ENCODE measurements at regions not wholly inside any gene's neighbourhood (a gene's known extent, or its start where the extent isn't known, plus 50 kb on each side); places are given as distances from the start of the nearest gene placed in this dataset.
"Not testable (repeated sequence)": the region's sequence is repeated elsewhere in the genome, so short reads cannot be mapped to it uniquely, and the experiment has no call there.

DNA sequence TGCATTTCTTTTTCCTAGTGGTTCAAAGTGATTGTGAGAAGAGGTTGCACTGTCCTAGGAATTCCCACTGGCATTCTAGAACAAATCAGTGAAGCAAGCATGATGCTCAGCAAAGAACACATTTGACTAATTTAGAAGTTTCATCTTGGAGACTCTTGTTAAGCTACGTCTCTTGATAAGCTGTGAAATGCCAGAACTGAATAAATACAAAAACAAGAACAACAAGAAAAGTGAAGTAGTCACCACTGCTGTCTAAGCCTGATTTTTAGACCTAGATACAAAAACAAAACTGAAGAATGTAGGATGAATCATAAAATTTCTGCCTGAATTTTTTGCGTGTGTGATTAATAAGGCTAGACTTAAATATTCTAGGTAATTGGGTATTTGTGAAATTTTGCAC, 1162.4 kb downstream of the TUSC7 start:
- no peak overlapping the region for H2BK12ac ChIP-seq (ENCODE audit: low read length)
- no peak overlapping the region for H3K4ac ChIP-seq (ENCODE audit: low read length)
- no peaks in the 10 kb centered on the region for H3K9me3 ChIP-seq (replicated peaks in 1 of 2; ENCODE audit: control insufficient read depth in 2 of 2, insufficient read depth in 1 of 2, low read depth in 1 of 2, low read length in 2 of 2)
- no peak overlapping the region for H3K4me3 ChIP-seq (ENCODE audit: low read length in 2 of 2)
- H3K27ac ChIP-seq (replicated peaks; ENCODE audit: low read length), result no peak overlapping the region
- WGBS, 2 donors (ENCODE audit: extremely low coverage in 2 of 2, insufficient read length in 2 of 2, insufficient replicate concordance in 1 of 2), result no CpG with 5 or more reads among the region's 2 CpGs
- peaks cover 0 to 9% of the 10 kb centered on the region in 2 donors for H3K4me1 ChIP-seq (ENCODE audit: control insufficient read depth in 2 of 2, insufficient read depth in 1 of 2, low read depth in 1 of 2, low read length in 2 of 2)
- no peak overlapping the region for H2BK120ac ChIP-seq (ENCODE audit: low read depth, low read length)
- no peaks in the 10 kb centered on the region for H3K27me3 ChIP-seq (ENCODE audit: control insufficient read depth in 3 of 3, insufficient read depth in 3 of 3, low read depth in 1 of 3, low read length in 3 of 3)
- no peak overlapping the region for H2BK5ac ChIP-seq (ENCODE audit: low read length)
- no peak overlapping the region for H2AFZ ChIP-seq (ENCODE audit: low read length)
- no peak overlapping the region for H3K18ac ChIP-seq (ENCODE audit: low read length)
- H4K8ac ChIP-seq (ENCODE audit: low read depth, low read length), result no peak overlapping the region
- H2AK5ac ChIP-seq (ENCODE audit: low read depth, low read length), result no peak overlapping the region
- H4K91ac ChIP-seq (ENCODE audit: low read depth, low read length, poor library complexity), result no peak overlapping the region
- H3K4me2 ChIP-seq (ENCODE audit: insufficient read depth, low read length, poor library complexity, severe bottlenecking), result no peak overlapping the region
- no peak overlapping the region for H2BK15ac ChIP-seq (ENCODE audit: low read length)
- H3K79me1 ChIP-seq (ENCODE audit: low read depth, low read length), result no peaks in the 10 kb centered on the region
- DNase-seq (ENCODE audit: low spot score), result no peak
- no peak overlapping the region for H3K9ac ChIP-seq (ENCODE audit: low read depth, low read length, poor library complexity)
- H3K14ac ChIP-seq (ENCODE audit: low read length), result no peak overlapping the region
- no peaks in the 10 kb centered on the region for H3K36me3 ChIP-seq (replicated peaks in 1 of 2; ENCODE audit: control insufficient read depth in 2 of 2, insufficient read depth in 2 of 2, low read length in 2 of 2)
- no peak overlapping the region for H3K23ac ChIP-seq (ENCODE audit: low read depth, low read length, poor library complexity)

GRCh38 chr3:117872594-117873248, 1161.9 kb downstream of the IGSF11 start:
- H3K9ac ChIP-seq (ENCODE audit: low read depth, low read length, poor library complexity); H3K4me2 ChIP-seq (ENCODE audit: insufficient read depth, low read length, poor library complexity, severe bottlenecking); H2BK120ac ChIP-seq (ENCODE audit: low read depth, low read length); H3K79me1 ChIP-seq (ENCODE audit: low read depth, low read length); H4K8ac ChIP-seq (ENCODE audit: low read depth, low read length); H3K23ac ChIP-seq (ENCODE audit: low read depth, low read length, poor library complexity); H3K4me1 ChIP-seq (ENCODE audit: control insufficient read depth in 2 of 2, insufficient read depth in 1 of 2, low read depth in 1 of 2, low read length in 2 of 2); H3K14ac ChIP-seq (ENCODE audit: low read length); H3K4me3 ChIP-seq (ENCODE audit: low read length in 2 of 2); DNase-seq (ENCODE audit: low spot score); H3K4ac ChIP-seq (ENCODE audit: low read length); H4K91ac ChIP-seq (ENCODE audit: low read depth, low read length, poor library complexity); H2BK15ac ChIP-seq (ENCODE audit: low read length); H2AFZ ChIP-seq (ENCODE audit: low read length); H2BK5ac ChIP-seq (ENCODE audit: low read length); H2BK12ac ChIP-seq (ENCODE audit: low read length); H2AK5ac ChIP-seq (ENCODE audit: low read depth, low read length); H3K27ac ChIP-seq (replicated peaks; ENCODE audit: low read length); H3K9me3 ChIP-seq (replicated peaks in 1 of 2; ENCODE audit: control insufficient read depth in 2 of 2, insufficient read depth in 1 of 2, low read depth in 1 of 2, low read length in 2 of 2); H3K36me3 ChIP-seq (replicated peaks in 1 of 2; ENCODE audit: control insufficient read depth in 2 of 2, insufficient read depth in 2 of 2, low read length in 2 of 2); H3K18ac ChIP-seq (ENCODE audit: low read length); H3K27me3 ChIP-seq (ENCODE audit: control insufficient read depth in 3 of 3, insufficient read depth in 3 of 3, low read depth in 1 of 3, low read length in 3 of 3): not testable (repeated sequence)
- no CpG with 5 or more reads among the region's 15 CpGs for WGBS, 2 donors (ENCODE audit: extremely low coverage in 2 of 2, insufficient read length in 2 of 2, insufficient replicate concordance in 1 of 2)

DNA sequence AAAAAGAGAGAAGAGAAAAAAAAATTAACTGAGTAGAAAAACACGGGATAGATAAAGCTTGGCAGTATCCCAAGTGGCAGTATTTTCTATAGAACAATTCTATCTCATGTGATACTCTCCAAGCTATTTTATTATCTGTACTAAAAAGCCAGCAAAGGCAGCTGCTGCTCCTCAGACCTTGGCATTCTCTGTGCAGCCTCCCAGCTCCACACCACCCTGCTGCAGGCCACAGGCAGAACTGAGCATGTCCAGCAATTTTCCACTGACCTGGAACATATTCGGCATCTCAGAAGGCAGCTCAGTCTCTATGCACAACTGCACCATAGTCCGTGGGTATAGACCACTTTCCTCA, 1161.4 kb downstream of the IGSF11 start:
- no peak overlapping the region for H3K18ac ChIP-seq (ENCODE audit: low read length)
- H3K36me3 ChIP-seq (replicated peaks in 1 of 2; ENCODE audit: control insufficient read depth in 2 of 2, insufficient read depth in 2 of 2, low read length in 2 of 2), result no peaks in the 10 kb centered on the region
- no peak overlapping the region for H2BK5ac ChIP-seq (ENCODE audit: low read length)
- no peak for DNase-seq (ENCODE audit: low spot score)
- no peaks in the 10 kb centered on the region for H3K9me3 ChIP-seq (replicated peaks in 1 of 2; ENCODE audit: control insufficient read depth in 2 of 2, insufficient read depth in 1 of 2, low read depth in 1 of 2, low read length in 2 of 2)
- no peak overlapping the region for H3K27ac ChIP-seq (replicated peaks; ENCODE audit: low read length)
- WGBS, 2 donors (ENCODE audit: extremely low coverage in 2 of 2, insufficient read length in 2 of 2, insufficient replicate concordance in 1 of 2), result no CpG with 5 or more reads among the region's 3 CpGs
- H3K23ac ChIP-seq (ENCODE audit: low read depth, low read length, poor library complexity), result no peak overlapping the region
- no peak overlapping the region for H2BK15ac ChIP-seq (ENCODE audit: low read length)
- H3K27me3 ChIP-seq (ENCODE audit: control insufficient read depth in 3 of 3, insufficient read depth in 3 of 3, low read depth in 1 of 3, low read length in 3 of 3), result no peaks in the 10 kb centered on the region
- no peaks in the 10 kb centered on the region for H3K79me1 ChIP-seq (ENCODE audit: low read depth, low read length)
- no peak overlapping the region for H4K8ac ChIP-seq (ENCODE audit: low read depth, low read length)
- H2AK5ac ChIP-seq (ENCODE audit: low read depth, low read length), result no peak overlapping the region
- no peak overlapping the region for H3K14ac ChIP-seq (ENCODE audit: low read length)
- no peak overlapping the region for H3K4ac ChIP-seq (ENCODE audit: low read length)
- H3K4me3 ChIP-seq (ENCODE audit: low read length in 2 of 2), result no peak overlapping the region
- no peak overlapping the region for H2BK12ac ChIP-seq (ENCODE audit: low read length)
- H3K4me2 ChIP-seq (ENCODE audit: insufficient read depth, low read length, poor library complexity, severe bottlenecking), result no peak overlapping the region
- H4K91ac ChIP-seq (ENCODE audit: low read depth, low read length, poor library complexity), result no peak overlapping the region
- no peak overlapping the region for H3K9ac ChIP-seq (ENCODE audit: low read depth, low read length, poor library complexity)
- no peak overlapping the region for H2BK120ac ChIP-seq (ENCODE audit: low read depth, low read length)
- H3K4me1 ChIP-seq (ENCODE audit: control insufficient read depth in 2 of 2, insufficient read depth in 1 of 2, low read depth in 1 of 2, low read length in 2 of 2), result peaks cover 0 to 9% of the 10 kb centered on the region in 2 donors
- peak overlapping the region; percentile 16 for H2AFZ ChIP-seq (ENCODE audit: low read length)

GRCh38 chr3:117874028-117874690, 1160.5 kb downstream of the IGSF11 start:
- Histone ChIP-seq H4K8ac (ENCODE audit: low read depth, low read length) (no peak overlapping the region), H3K36me3 (replicated peaks in 1 of 2; ENCODE audit: control insufficient read depth in 2 of 2, insufficient read depth in 2 of 2, low read length in 2 of 2) (no peaks in the 10 kb centered on the region), H2BK5ac (ENCODE audit: low read length) (no peak overlapping the region), H2BK120ac (ENCODE audit: low read depth, low read length) (no peak overlapping the region), H2BK12ac (ENCODE audit: low read length) (no peak overlapping the region), H4K91ac (ENCODE audit: low read depth, low read length, poor library complexity) (no peak overlapping the region), H3K79me1 (ENCODE audit: low read depth, low read length) (no peaks in the 10 kb centered on the region), H2AFZ (ENCODE audit: low read length) (peak overlapping the region; percentile 14), H2BK15ac (ENCODE audit: low read length) (no peak overlapping the region), H3K27ac (replicated peaks; ENCODE audit: low read length) (no peak overlapping the region), H3K23ac (ENCODE audit: low read depth, low read length, poor library complexity) (no peak overlapping the region), H3K18ac (ENCODE audit: low read length) (no peak overlapping the region), H2AK5ac (ENCODE audit: low read depth, low read length) (no peak overlapping the region), H3K9me3 (replicated peaks in 1 of 2; ENCODE audit: control insufficient read depth in 2 of 2, insufficient read depth in 1 of 2, low read depth in 1 of 2, low read length in 2 of 2) (no peaks in the 10 kb centered on the region), H3K4me2 (ENCODE audit: insufficient read depth, low read length, poor library complexity, severe bottlenecking) (no peak overlapping the region), H3K4me3 (ENCODE audit: low read length in 2 of 2) (no peak overlapping the region), H3K4ac (ENCODE audit: low read length) (no peak overlapping the region), H3K27me3 (ENCODE audit: control insufficient read depth in 3 of 3, insufficient read depth in 3 of 3, low read depth in 1 of 3, low read length in 3 of 3) (no peaks in the 10 kb centered on the region), H3K9ac (ENCODE audit: low read depth, low read length, poor library complexity) (no peak overlapping the region), H3K4me1 (ENCODE audit: control insufficient read depth in 2 of 2, insufficient read depth in 1 of 2, low read depth in 1 of 2, low read length in 2 of 2) (peaks cover 0 to 9% of the 10 kb centered on the region in 2 donors), H3K14ac (ENCODE audit: low read length) (no peak overlapping the region)
- DNase-seq (ENCODE audit: low spot score), result no peak
- no CpG with 5 or more reads among the region's 4 CpGs for WGBS, 2 donors (ENCODE audit: extremely low coverage in 2 of 2, insufficient read length in 2 of 2, insufficient replicate concordance in 1 of 2)

Data from neuronal stem cell (in vitro differentiated cells).